Anterior cingulate cortex (tissue), 58 donors: ENCODE measurements at regions not wholly inside any gene's neighbourhood (a gene's known extent, or its start where the extent isn't known, plus 50 kb on each side); places are given as distances from the start of the nearest gene placed in this dataset.
A peak's percentile ranks its signal among the peaks of the same experiment; 100 is the strongest.

Experiments
- DNase-seq, 58 donors: peaks; one replicate each; lab custom pipeline; 2025; lab: John Stamatoyannopoulos, UW

DNA sequence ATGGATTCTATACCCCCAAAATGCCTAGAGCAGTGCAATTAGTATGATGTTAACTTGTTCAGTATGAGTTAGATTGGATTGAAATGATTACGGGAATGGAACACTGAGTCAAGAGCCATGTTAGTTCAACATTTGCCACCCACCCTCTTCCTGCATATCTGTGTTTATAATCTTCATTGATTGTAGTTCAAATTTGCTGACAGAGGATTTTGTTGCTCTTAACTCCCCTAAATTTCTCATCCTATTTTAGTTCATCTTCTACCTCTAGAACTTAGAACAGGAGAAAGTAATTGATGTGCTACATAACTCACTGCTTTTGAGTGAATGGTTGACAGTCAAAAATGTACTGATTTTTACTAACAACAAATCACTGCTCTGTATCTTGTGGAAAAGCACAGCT is 673.5 kb upstream of the NRXN1 start:
- DNase-seq = no peak

- no peak for DNase-seq
These were observed 666.1 kb upstream of the NRXN1 start for GRCh38 chr2:51698021-51698420.

DNA sequence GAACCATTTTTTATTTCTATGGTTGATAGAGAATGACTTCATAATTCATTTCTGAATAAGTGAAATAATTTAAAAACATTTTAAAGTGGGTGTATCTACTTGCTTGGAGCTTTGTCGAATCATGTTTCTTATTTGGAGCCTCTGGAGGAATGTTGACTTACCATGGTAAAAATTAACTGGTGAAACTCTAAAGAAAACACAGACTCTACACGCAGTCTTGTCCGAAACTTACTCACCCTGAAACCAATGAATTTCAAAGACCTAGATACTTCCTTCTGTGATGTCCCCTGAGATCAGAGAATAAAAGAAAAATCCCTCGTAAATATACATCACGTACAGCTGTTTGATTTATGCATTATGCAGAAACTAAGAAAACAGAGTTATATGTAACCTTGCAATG is 665.2 kb upstream of the NRXN1 start:
- no peak for DNase-seq

DNA sequence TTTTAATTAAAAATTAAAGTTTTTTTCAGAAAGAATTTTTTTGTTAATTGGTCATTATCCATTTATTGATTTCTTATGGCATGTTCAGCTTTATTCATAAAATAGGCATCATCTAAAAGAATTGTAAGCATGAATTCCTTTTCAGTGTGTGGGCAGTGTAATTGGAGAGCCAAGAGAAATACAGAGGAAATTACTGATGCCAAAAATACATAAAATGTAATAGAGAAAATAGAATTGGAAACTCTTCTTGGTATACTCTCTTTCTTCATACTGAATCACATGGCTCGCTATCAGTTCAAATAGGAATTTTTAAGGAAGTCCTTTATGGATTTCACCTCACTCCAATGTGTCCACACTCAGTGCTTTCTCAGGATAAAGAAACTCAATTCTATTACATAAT is 663.6 kb upstream of the NRXN1 start:
- no peak for DNase-seq

DNA sequence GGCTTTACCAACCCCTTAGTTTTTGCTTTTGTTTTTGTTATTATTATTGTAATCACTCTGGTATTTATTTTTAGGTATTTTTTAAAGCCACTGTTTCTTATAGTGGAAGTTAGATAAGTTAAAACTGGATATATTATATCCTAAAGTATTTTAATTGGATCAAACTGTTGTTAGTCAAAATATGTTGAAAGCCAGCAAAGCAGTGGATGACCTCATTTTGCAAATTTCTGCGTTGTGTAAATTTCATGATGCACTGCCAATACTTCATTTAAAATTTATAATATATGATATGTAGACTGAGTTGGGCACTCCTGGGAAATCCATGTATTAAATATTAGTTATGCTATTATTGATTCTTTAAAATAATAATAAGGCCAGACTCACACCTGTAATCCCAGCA is 661.7 kb upstream of the NRXN1 start:
- no peak for DNase-seq

- no peak for DNase-seq
These were observed 649.9 kb upstream of the NRXN1 start for GRCh38 chr2:51681854-51682253.

- DNase-seq = no peak
These were observed 641.7 kb upstream of the NRXN1 start for GRCh38 chr2:51673628-51674027.

- peak in 1 of 58 donors; percentile 12 for DNase-seq
These were observed 635.7 kb upstream of the NRXN1 start for GRCh38 chr2:51667679-51668078.

- no peak for DNase-seq
These were observed 630.3 kb upstream of the NRXN1 start for GRCh38 chr2:51662187-51662586.

DNA sequence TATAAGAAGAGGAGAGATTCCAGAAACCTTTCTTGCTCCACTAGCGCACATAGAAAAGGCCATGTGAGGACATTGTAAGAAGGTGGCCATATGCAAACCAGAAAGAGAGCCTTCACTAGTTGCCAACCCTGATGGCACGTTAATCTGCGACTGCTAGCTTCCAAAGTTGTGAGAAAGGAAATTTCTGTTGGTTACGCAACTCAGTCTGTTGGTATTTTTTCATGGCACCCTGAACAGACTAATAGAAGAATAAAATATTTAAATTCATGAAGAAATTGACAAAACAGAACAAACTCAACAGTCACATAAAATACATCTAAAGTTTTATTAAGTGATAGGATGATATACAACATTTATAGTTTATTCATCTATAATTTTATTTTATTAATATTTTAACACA is 625.9 kb upstream of the NRXN1 start:
- DNase-seq = no peak

DNA sequence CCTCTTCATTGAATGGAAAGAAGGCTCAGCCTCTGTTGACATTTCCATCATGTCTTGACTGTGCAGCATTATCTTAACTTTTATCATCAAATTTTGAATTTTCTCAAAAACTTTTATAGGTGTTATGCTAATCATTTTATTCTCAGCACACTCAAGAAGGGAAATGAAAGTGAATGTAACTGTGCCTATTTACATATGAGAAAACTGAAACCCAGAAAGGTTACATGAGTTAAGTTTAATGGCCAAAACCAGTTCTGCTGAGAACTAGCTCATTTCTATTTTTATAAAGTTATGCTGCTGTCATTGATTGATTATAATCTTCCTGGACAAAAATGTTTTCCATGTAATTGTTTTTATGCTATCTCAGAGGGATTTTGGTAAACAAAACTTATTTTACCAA is 618.8 kb upstream of the NRXN1 start:
- no peak for DNase-seq

DNA sequence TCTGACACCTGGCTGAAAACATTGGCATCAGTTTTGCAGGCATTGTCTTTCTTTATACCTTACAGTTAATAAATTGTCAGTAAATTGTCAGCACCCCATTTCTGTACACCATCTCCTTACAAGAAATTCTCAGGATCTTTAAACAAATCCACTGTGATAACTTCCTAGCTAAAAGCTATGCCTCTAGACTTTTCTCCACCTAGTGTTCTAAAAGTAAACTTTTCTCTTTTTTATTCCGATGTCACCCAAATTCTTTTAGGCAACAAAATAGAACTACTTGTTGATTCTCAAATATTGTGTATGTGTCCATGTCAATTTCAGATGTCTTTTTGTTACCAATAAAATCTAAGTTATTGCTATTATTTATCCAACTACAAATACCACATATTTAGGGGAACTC is 617.4 kb upstream of the NRXN1 start:
- DNase-seq = no peak

DNA sequence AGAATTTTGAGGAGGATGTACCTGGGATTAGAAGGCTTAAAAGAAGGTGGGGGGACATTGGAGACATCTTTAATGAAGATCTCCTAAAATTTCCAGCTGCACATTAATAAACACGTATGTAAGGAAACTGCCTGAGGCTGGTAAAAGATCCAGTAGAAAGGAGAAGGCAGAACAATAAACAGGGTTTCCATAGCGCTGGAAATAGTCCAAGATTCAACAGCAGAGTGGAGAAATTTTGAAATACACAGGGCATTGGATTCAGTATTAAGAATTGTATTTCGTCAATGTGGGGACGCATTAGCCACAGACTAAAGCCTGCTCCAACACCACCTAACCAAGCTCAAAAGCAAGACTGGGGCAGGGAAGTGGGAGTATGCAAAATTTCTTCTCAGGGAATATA is 606.9 kb upstream of the NRXN1 start:
- no peak for DNase-seq

DNA sequence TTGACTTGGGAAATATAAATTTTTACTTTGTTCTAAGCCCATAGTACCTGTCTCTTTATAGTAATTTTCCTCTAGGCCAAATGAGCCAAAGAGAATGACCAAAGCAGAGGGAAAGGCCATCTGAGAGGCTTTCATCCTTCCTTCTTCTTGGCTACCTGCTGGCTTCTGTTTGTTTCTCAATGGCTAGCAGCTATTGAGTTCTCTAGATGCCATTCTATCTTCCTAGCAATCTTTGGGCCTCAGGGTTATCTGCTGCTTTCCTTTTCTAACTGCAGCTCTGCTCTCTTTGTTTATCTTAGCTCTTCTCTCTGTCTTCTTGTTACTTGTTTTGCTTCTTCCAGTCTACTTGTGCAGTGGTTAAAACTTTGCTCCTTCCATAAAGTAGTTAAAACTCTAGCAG is 601.1 kb upstream of the NRXN1 start:
- DNase-seq = no peak

- DNase-seq = no peak
These were observed 597.5 kb upstream of the NRXN1 start for GRCh38 chr2:51629406-51629805.

GRCh38 chr2:51628917-51629316 is 597.0 kb upstream of the NRXN1 start:
- DNase-seq = no peak

- DNase-seq = no peak
These were observed 593.1 kb upstream of the NRXN1 start for GRCh38 chr2:51624995-51625394.

DNA sequence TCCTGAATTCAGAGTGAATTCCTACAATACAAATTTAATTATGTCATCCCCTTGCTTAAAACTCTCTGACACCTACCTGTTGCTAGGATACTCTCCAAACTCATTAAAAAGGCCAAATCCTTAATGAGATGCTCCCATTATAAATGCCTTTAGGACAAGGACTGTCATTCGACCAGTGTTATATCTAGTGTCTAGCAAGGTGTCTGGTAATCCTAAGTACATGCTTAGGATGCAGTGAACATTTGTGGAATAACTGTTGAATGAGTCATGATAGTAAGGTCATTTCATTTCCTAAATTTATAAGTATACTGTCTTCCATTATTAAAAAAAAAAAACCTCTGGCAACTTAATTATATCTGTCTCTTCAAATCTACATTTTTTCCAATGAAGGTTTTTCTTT is 588.9 kb upstream of the NRXN1 start:
- no peak for DNase-seq

DNA sequence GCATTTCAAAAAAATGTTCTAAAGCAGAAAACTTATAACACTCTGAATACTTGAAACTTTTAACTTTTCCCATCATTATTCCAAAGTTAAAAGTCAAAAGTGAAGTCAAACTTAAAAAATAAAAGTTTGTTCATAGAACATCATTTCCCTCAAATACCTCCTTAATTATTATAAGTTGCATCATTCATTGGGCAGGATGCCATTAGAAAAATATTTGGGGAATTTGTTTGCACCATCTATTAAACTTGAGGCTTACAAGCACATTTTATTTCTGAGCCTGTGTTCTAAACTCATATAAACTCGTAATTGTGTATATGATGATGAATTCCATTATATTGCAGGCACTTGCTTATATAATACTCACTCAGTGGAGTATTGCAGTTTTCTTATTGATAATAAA is 588.0 kb upstream of the NRXN1 start:
- no peak for DNase-seq

DNA sequence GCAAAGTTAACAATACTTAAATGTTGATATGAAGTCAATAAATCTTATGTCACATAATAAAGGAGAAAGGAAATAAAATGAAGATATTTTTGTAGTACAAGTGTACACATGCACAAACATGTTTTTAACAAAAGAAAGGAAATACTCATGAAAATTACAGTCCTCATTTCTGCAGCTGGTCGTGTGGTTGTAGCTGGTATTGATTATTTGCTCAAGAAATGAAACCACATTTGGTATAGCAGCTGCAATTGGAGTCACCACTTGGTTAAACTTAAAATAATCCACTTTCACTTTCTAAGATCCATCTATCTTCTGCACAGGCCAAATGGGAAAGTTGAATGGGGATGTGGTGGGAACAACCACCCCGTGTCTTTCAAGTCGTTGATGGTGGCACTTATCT is 580.5 kb upstream of the NRXN1 start:
- DNase-seq = no peak

GRCh38 chr2:51601706-51602105 is 569.8 kb upstream of the NRXN1 start:
- DNase-seq = no peak

GRCh38 chr2:51597086-51597485 is 565.2 kb upstream of the NRXN1 start:
- no peak for DNase-seq

DNA sequence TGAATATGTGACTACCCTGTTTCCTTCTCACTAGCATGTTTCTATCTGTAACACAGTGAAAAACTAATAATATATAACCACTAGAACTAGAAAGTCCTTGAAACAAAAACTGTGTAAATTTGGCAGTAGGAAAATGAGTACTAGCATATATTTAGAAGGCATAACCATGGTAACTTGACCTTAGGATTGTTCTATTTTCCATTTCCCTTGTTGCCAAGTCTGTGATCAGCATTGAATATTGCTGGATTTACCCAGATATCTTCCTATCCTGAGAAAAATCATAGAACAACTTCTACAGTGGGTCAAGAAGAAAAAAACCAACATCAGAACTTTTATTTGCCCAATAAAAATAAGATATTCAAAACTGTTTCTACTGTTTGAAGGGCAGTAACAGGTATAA is 563.9 kb upstream of the NRXN1 start:
- no peak for DNase-seq
